Effector memory CD4-positive, alpha-beta T cell (primary cell): ENCODE measurements at regions not wholly inside any gene's neighbourhood (a gene's known extent, or its start where the extent isn't known, plus 50 kb on each side); places are given as distances from the start of the nearest gene placed in this dataset.

Experiments used
- DNase-seq, 3 donors: peaks; one replicate each; pipeline ENCODE4 v3.0.0-alpha.2; 2020
- H3K27ac ChIP-seq: 2 replicates; pipeline ENCODE4 v1.7.0; 2013; ENCODE audit warnings: mild to moderate bottlenecking, low read length, moderate library complexity; ENCODE audit not compliant: insufficient read depth, poor library complexity, severe bottlenecking
- H3K27me3 ChIP-seq: replicated peaks from 2 replicates; pipeline ENCODE4 v1.7.0; 2013; ENCODE audit warnings: mild to moderate bottlenecking, low read length; ENCODE audit not compliant: insufficient read depth, control insufficient read depth, poor library complexity, severe bottlenecking
- H3K36me3 ChIP-seq: 2 replicates; pipeline ENCODE4 v1.7.0; 2013; ENCODE audit warnings: mild to moderate bottlenecking, low read length, moderate library complexity; ENCODE audit not compliant: control insufficient read depth, insufficient read depth
- H3K4me1 ChIP-seq: 2 replicates; pipeline ENCODE4 v1.7.0; 2013; ENCODE audit warnings: low read length, mild to moderate bottlenecking; ENCODE audit not compliant: control insufficient read depth, insufficient read depth, poor library complexity, severe bottlenecking
- H3K4me3 ChIP-seq: 2 replicates; pipeline ENCODE4 v1.7.0; 2013; ENCODE audit warnings: low read length, low read depth, mild to moderate bottlenecking; ENCODE audit not compliant: insufficient read depth, poor library complexity, severe bottlenecking
- H3K9me3 ChIP-seq: 2 replicates; pipeline ENCODE4 v1.7.0; 2013; ENCODE audit warnings: mild to moderate bottlenecking, low read length, moderate library complexity; ENCODE audit not compliant: control insufficient read depth

- Histone ChIP-seq H3K27ac (no peak overlapping the region), H3K9me3 (no peaks in the 10 kb centered on the region), H3K4me3 (no peak overlapping the region), H3K4me1 (no peaks in the 10 kb centered on the region), H3K36me3 (no peaks in the 10 kb centered on the region), H3K27me3 (no peaks in the 10 kb centered on the region)
- no peak for DNase-seq
These were observed 249.6 kb downstream of the NSG2 start for GRCh38 chr5:174294891-174295620.

DNA sequence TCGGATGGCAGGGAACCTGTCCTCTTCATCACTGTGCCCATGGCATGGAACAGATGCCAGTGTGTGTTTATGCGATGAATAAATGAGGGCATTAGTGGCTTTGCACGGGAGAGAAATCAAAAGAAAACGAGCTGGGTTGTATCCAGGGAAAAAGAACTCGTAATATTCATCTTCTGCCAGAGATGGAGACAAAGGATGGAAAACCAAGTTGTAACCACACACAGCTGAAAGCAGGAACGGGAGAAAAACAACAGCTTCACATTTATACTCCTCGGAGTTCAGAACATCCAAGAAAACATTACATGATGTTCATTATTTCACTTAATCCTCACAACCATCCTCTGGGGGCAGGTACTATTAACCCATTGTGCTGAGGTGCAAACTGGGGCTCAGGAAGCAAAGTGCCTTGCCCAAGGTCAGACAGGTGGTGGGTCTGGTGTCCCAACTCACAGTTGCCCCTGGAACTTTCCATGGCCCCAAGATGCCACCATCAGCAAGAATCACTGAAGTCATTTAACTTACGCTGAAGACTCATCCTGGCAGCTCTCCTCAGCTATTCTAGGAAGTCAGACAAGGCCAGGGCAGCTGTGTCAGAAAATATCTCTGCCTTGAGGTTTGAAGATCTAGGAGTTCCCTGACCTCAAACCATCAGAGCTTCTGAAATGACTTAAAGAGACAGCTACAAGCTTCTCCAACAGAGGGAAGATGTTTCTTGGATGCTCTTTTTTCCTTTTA is 250.4 kb downstream of the NSG2 start:
- no peak overlapping the region for H3K4me3 ChIP-seq
- no peaks in the 10 kb centered on the region for H3K4me1 ChIP-seq
- no peak overlapping the region for H3K27ac ChIP-seq
- no peaks in the 10 kb centered on the region for H3K27me3 ChIP-seq
- no peaks in the 10 kb centered on the region for H3K9me3 ChIP-seq
- DNase-seq = no peak
- no peaks in the 10 kb centered on the region for H3K36me3 ChIP-seq

- Histone ChIP-seq H3K27me3 (no peaks in the 10 kb centered on the region), H3K4me3 (no peak overlapping the region), H3K36me3 (no peaks in the 10 kb centered on the region), H3K4me1 (no peaks in the 10 kb centered on the region), H3K27ac (no peak overlapping the region), H3K9me3 (no peaks in the 10 kb centered on the region)
- no peak for DNase-seq
These were observed 254.8 kb downstream of the NSG2 start for GRCh38 chr5:174300118-174300940.

DNA sequence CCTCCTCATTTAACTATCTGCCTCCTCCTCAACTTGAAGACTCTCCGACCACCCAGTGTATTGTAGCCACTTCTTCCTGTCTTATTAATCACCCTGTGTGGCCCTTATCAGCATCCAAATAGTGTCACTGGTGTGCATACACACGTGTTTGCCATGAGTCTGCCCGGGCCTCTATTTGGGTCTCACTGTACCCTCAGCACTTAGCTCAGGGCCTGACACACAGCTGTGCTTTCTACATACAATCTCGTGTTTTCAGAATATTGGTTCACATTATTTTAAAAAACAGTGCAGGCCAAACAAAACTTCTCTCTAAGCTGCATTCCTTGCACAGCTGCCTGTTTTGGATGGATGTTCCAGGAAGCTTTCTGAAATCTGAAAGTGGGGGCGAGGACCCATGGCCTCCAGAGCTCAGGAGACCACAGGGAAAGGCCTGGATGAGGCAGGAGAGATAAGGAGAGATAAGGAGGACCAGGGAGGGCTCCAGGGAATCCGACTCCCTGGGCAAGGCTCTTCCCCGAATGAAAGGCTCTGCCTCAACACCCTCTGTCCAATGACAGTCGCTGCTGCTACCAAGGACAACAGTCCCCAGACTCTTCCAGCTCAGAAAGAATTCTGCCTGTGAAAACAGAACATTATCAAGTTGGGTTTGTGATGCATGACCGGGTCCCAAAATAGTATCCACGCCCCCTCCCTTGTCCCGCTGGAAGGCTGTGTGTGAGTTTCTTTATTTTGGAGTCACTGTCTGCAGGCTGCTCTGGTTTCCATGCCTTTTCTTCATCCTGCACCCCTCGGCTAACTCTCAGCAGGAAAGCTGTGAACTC is 255.6 kb downstream of the NSG2 start:
- no peaks in the 10 kb centered on the region for H3K9me3 ChIP-seq
- H3K27me3 ChIP-seq = no peaks in the 10 kb centered on the region
- H3K27ac ChIP-seq = no peak overlapping the region
- DNase-seq = no peak
- H3K4me3 ChIP-seq = no peak overlapping the region
- no peaks in the 10 kb centered on the region for H3K4me1 ChIP-seq
- no peaks in the 10 kb centered on the region for H3K36me3 ChIP-seq

- no peak overlapping the region for H3K27ac ChIP-seq
- no peak for DNase-seq
- no peak overlapping the region for H3K4me3 ChIP-seq
- H3K4me1 ChIP-seq = no peaks in the 10 kb centered on the region
- H3K9me3 ChIP-seq = no peaks in the 10 kb centered on the region
- no peaks in the 10 kb centered on the region for H3K36me3 ChIP-seq
- no peaks in the 10 kb centered on the region for H3K27me3 ChIP-seq
These were observed 256.5 kb downstream of the NSG2 start for GRCh38 chr5:174301848-174302625.

DNA sequence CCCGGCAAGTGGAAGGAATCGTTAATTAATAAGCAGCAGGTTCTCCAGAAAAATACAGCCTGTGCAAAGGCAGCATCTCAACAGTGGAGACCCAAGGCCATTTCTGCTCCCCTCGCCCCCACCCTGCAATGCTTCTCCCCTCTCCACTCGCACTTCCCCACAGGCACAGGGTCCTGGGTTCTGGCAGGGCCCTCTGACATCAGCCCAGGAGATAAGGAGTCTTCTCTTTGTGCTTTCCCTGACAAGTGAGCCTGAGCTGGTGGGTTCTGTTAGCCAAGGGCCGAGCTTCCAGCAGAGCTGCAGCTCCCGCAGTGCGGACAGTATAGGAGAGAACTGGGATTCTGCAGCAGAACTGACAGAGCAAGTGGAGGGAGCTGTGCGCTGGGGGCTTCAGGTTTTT is 257.5 kb downstream of the NSG2 start:
- Histone ChIP-seq H3K27me3 (no peaks in the 10 kb centered on the region), H3K9me3 (no peaks in the 10 kb centered on the region), H3K36me3 (no peaks in the 10 kb centered on the region), H3K4me3 (no peak overlapping the region), H3K4me1 (no peaks in the 10 kb centered on the region), H3K27ac (no peak overlapping the region)
- no peak for DNase-seq

- Histone ChIP-seq H3K4me1 (no peaks in the 10 kb centered on the region), H3K36me3 (no peaks in the 10 kb centered on the region), H3K27me3 (no peaks in the 10 kb centered on the region), H3K4me3 (no peak overlapping the region), H3K9me3 (no peaks in the 10 kb centered on the region), H3K27ac (no peak overlapping the region)
- no peak for DNase-seq
These were observed 258.0 kb downstream of the NSG2 start for GRCh38 chr5:174303437-174304045.

GRCh38 chr5:174305241-174305681 is 259.8 kb downstream of the NSG2 start:
- Histone ChIP-seq H3K27me3 (no peaks in the 10 kb centered on the region), H3K4me1 (no peaks in the 10 kb centered on the region), H3K36me3 (no peaks in the 10 kb centered on the region), H3K9me3 (no peaks in the 10 kb centered on the region), H3K27ac (no peak overlapping the region), H3K4me3 (no peak overlapping the region)
- DNase-seq = no peak
